ENCODE measurements at regions not wholly inside any gene's neighbourhood (a gene's known extent, or its start where the extent isn't known, plus 50 kb on each side); places are given as distances from the start of the nearest gene placed in this dataset.

GRCh38 chr12:113751513-113751912 is 214.6 kb downstream of the RBM19 start:
- H3K4me3 ChIP-seq = no peak overlapping the region
- WGBS, 2 donors = 85 to 89% methylated on average over 2 of the region's 2 CpGs
- H3K36me3 ChIP-seq = no peaks in the 10 kb centered on the region
- H3K4me1 ChIP-seq = no peaks in the 10 kb centered on the region
- no peak overlapping the region for H3K27ac ChIP-seq
- TF ChIP-seq, protein P1, sequence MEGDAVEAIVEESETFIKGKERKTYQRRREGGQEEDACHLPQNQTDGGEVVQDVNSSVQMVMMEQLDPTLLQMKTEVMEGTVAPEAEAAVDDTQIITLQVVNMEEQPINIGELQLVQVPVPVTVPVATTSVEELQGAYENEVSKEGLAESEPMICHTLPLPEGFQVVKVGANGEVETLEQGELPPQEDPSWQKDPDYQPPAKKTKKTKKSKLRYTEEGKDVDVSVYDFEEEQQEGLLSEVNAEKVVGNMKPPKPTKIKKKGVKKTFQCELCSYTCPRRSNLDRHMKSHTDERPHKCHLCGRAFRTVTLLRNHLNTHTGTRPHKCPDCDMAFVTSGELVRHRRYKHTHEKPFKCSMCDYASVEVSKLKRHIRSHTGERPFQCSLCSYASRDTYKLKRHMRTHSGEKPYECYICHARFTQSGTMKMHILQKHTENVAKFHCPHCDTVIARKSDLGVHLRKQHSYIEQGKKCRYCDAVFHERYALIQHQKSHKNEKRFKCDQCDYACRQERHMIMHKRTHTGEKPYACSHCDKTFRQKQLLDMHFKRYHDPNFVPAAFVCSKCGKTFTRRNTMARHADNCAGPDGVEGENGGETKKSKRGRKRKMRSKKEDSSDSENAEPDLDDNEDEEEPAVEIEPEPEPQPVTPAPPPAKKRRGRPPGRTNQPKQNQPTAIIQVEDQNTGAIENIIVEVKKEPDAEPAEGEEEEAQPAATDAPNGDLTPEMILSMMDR (IDR thresholded peaks at IDR 0.05) = no peak
- TF ChIP-seq EP300 (IDR thresholded peaks at IDR 0.05) (no peak), POLR2A (IDR thresholded peaks at IDR 0.05) (no peak)
- no peaks in the 10 kb centered on the region for H3K27me3 ChIP-seq
- H3K9me3 ChIP-seq = peaks cover 0 to 42% (median 0%) of the 10 kb centered on the region in 4 donors
- DNase-seq (ENCODE audit: low spot score in 2 of 2) = no peak

- Histone ChIP-seq H3K36me3 (no peaks in the 10 kb centered on the region), H3K9me3 (peaks cover 0 to 39% (median 0%) of the 10 kb centered on the region in 4 donors), H3K4me3 (no peak overlapping the region), H3K4me1 (no peaks in the 10 kb centered on the region), H3K27ac (no peak overlapping the region), H3K27me3 (no peaks in the 10 kb centered on the region)
- no peak for DNase-seq (ENCODE audit: low spot score in 2 of 2)
- WGBS, 2 donors = 44 to 50% methylated on average over 1 of the region's 1 CpG
- TF ChIP-seq EP300 (IDR thresholded peaks at IDR 0.05) = no peak
- no peak for TF ChIP-seq POLR2A (IDR thresholded peaks at IDR 0.05)
- TF ChIP-seq, protein P1 (IDR thresholded peaks at IDR 0.05) = no peak
Measured at GRCh38 chr12:113749433-113749815, 216.7 kb downstream of the RBM19 start.

DNA sequence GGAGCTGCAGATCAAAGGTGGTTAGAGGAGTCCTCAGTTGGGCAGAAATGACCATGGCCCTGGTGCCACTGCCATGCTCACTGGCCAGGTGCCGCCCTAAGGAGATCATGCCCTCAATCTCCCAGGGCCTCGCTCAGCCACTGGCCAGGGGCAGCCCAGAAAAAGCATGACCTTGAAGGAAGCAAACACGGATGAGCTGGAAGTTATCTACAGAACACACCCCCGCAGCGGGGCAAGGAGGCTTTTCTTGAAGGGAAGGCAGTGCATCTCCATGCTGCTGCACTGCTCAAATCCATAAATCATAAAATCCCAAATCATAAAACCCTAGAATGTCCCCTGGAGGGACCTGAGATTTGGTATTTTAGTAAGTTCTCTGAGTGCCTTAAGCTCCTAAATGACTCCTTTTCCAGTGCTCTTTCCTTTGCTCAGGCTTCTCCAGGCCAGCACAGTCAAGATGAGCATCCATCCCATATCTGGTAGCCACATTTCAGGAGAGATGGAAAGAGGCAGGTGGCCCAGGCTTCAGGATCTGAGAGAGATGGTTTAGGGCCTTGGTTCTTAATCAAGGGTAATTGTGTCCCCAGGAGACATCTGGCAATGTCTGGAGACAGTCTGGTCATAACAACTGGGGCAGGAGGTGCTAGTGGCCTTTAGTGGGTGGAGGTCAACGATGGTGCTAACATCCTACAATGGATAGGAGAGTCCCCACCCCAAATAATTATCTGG is 217.3 kb downstream of the RBM19 start:
- H3K36me3 ChIP-seq = no peaks in the 10 kb centered on the region
- 71 to 76% methylated on average over 6 of the region's 6 CpGs for WGBS, 2 donors
- TF ChIP-seq, protein P1 (IDR thresholded peaks at IDR 0.05) = no peak
- TF ChIP-seq POLR2A (IDR thresholded peaks at IDR 0.05) (no peak), EP300 (IDR thresholded peaks at IDR 0.05) (no peak)
- peaks cover 0 to 39% (median 0%) of the 10 kb centered on the region in 4 donors for H3K9me3 ChIP-seq
- H3K27me3 ChIP-seq = no peaks in the 10 kb centered on the region
- no peaks in the 10 kb centered on the region for H3K4me1 ChIP-seq
- no peak overlapping the region for H3K4me3 ChIP-seq
- DNase-seq (ENCODE audit: low spot score in 2 of 2) = no peak
- H3K27ac ChIP-seq = no peak overlapping the region

GRCh38 chr12:113747017-113747416 is 219.1 kb downstream of the RBM19 start:
- peaks cover 0 to 22% (median 0%) of the 10 kb centered on the region in 4 donors for H3K9me3 ChIP-seq
- 44 to 50% methylated on average over 5 of the region's 5 CpGs for WGBS, 2 donors
- H3K4me3 ChIP-seq = no peak overlapping the region
- H3K27ac ChIP-seq = no peak overlapping the region
- no peaks in the 10 kb centered on the region for H3K27me3 ChIP-seq
- TF ChIP-seq EP300 (IDR thresholded peaks at IDR 0.05) (no peak), POLR2A (IDR thresholded peaks at IDR 0.05) (no peak)
- TF ChIP-seq, protein P1 (IDR thresholded peaks at IDR 0.05) = no peak
- no peak for DNase-seq (ENCODE audit: low spot score in 2 of 2)
- no peaks in the 10 kb centered on the region for H3K36me3 ChIP-seq
- H3K4me1 ChIP-seq = no peaks in the 10 kb centered on the region

DNA sequence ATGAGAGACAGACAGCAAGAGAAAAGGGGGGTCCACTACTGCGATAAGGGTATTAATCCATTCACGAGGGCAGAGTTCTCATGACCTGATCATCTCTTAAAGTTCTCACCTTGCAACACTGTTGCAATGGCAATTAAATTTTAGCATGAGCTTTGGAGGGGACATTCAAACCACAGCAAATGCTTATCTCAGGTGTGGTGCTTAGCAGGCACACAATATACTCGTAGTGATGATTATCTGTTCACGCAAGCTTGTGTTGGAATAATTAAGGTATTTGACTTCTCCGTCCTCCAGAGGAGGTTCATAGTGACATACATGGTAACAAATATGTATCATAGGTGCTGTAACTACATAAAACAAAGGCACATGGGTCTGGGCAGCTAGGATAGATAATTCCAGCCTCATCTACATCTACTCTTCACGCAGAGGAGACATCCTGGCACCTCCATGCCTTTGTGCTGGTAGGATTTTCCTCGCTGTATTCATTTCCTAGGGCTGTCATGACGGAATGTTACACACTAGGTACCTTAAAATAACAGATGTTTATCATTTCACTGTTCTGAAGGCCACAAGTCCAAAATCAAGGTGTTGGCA is 221.2 kb downstream of the RBM19 start:
- Histone ChIP-seq H3K27ac (no peak overlapping the region), H3K36me3 (no peaks in the 10 kb centered on the region), H3K9me3 (peaks cover 0 to 6% (median 0%) of the 10 kb centered on the region in 4 donors), H3K4me1 (no peaks in the 10 kb centered on the region), H3K4me3 (no peak overlapping the region), H3K27me3 (no peaks in the 10 kb centered on the region)
- WGBS, 2 donors = 74 to 79% methylated on average over 8 of the region's 8 CpGs
- no peak for DNase-seq (ENCODE audit: low spot score in 2 of 2)
- TF ChIP-seq, protein P1 (IDR thresholded peaks at IDR 0.05) = no peak
- TF ChIP-seq POLR2A (IDR thresholded peaks at IDR 0.05) = no peak
- no peak for TF ChIP-seq EP300 (IDR thresholded peaks at IDR 0.05)
